H7 (cell line): ENCODE measurements at regions not wholly inside any gene's neighbourhood (a gene's known extent, or its start where the extent isn't known, plus 50 kb on each side); places are given as distances from the start of the nearest gene placed in this dataset.
"Not testable (repeated sequence)": the region's sequence is repeated elsewhere in the genome, so short reads cannot be mapped to it uniquely, and the experiment has no call there.

Source experiments
- DNase-seq: peaks from one replicate; pipeline ENCODE4 v3.0.0; 2012
- H3K27me3 ChIP-seq: 2 replicates; pipeline ENCODE4 v1.6.0; 2011; ENCODE audit warnings: mild to moderate bottlenecking, low read length; ENCODE audit not compliant: control insufficient read depth, insufficient read depth
- H3K36me3 ChIP-seq: replicated peaks from 2 replicates; pipeline ENCODE4 v1.5.1; 2011; ENCODE audit warnings: low read length; ENCODE audit not compliant: control insufficient read depth, insufficient read depth
- H3K4me3 ChIP-seq: 2 replicates; pipeline ENCODE4 v1.5.1; 2011; ENCODE audit warnings: low read depth, mild to moderate bottlenecking, control low read depth, low read length, moderate library complexity; ENCODE audit not compliant: insufficient read depth

- H3K36me3 ChIP-seq: no peaks in the 10 kb centered on the region
- H3K4me3 ChIP-seq: no peak overlapping the region
- no peaks in the 10 kb centered on the region for H3K27me3 ChIP-seq
- no peak for DNase-seq
These were observed 573.5 kb upstream of the CNTNAP5 start for GRCh38 chr2:123451542-123451941.

GRCh38 chr2:123453046-123453700, 571.9 kb upstream of the CNTNAP5 start:
- DNase-seq: no peak
- Histone ChIP-seq H3K36me3 (no peaks in the 10 kb centered on the region), H3K27me3 (no peaks in the 10 kb centered on the region), H3K4me3 (no peak overlapping the region)

- DNase-seq: no peak
- no peaks in the 10 kb centered on the region for H3K27me3 ChIP-seq
- no peaks in the 10 kb centered on the region for H3K36me3 ChIP-seq
- no peak overlapping the region for H3K4me3 ChIP-seq
These were observed 571.3 kb upstream of the CNTNAP5 start for GRCh38 chr2:123453772-123454171.

- DNase-seq, H3K36me3 ChIP-seq, H3K27me3 ChIP-seq, H3K4me3 ChIP-seq: not testable (repeated sequence)
These were observed 569.9 kb upstream of the CNTNAP5 start for GRCh38 chr2:123455234-123455633.

- Histone ChIP-seq H3K27me3 (no peaks in the 10 kb centered on the region), H3K36me3 (no peaks in the 10 kb centered on the region), H3K4me3 (no peak overlapping the region)
- DNase-seq: no peak
These were observed 568.7 kb upstream of the CNTNAP5 start for GRCh38 chr2:123456416-123456815.

GRCh38 chr2:123463886-123464285, 561.2 kb upstream of the CNTNAP5 start:
- DNase-seq: no peak
- no peak overlapping the region for H3K4me3 ChIP-seq
- H3K27me3 ChIP-seq: no peaks in the 10 kb centered on the region
- H3K36me3 ChIP-seq: no peaks in the 10 kb centered on the region

- Histone ChIP-seq H3K27me3 (no peaks in the 10 kb centered on the region), H3K4me3 (no peak overlapping the region), H3K36me3 (no peaks in the 10 kb centered on the region)
- DNase-seq: no peak
These were observed 557.0 kb upstream of the CNTNAP5 start for GRCh38 chr2:123468071-123468470.

GRCh38 chr2:123481406-123481805, 543.7 kb upstream of the CNTNAP5 start:
- no peak for DNase-seq
- H3K27me3 ChIP-seq: no peaks in the 10 kb centered on the region
- H3K36me3 ChIP-seq: no peaks in the 10 kb centered on the region
- H3K4me3 ChIP-seq: no peak overlapping the region

- no peak for DNase-seq
- H3K27me3 ChIP-seq: no peaks in the 10 kb centered on the region
- no peaks in the 10 kb centered on the region for H3K36me3 ChIP-seq
- no peak overlapping the region for H3K4me3 ChIP-seq
These were observed 540.0 kb upstream of the CNTNAP5 start for GRCh38 chr2:123485056-123485455.

GRCh38 chr2:123493687-123494086, 531.4 kb upstream of the CNTNAP5 start:
- no peak for DNase-seq
- Histone ChIP-seq H3K27me3 (no peaks in the 10 kb centered on the region), H3K36me3 (no peaks in the 10 kb centered on the region), H3K4me3 (no peak overlapping the region)

- H3K27me3 ChIP-seq: no peaks in the 10 kb centered on the region
- no peak overlapping the region for H3K4me3 ChIP-seq
- H3K36me3 ChIP-seq: no peaks in the 10 kb centered on the region
- no peak for DNase-seq
These were observed 529.8 kb upstream of the CNTNAP5 start for GRCh38 chr2:123495241-123495640.

- no peak for DNase-seq
- no peaks in the 10 kb centered on the region for H3K36me3 ChIP-seq
- H3K27me3 ChIP-seq: no peaks in the 10 kb centered on the region
- H3K4me3 ChIP-seq: no peak overlapping the region
These were observed 524.7 kb upstream of the CNTNAP5 start for GRCh38 chr2:123500346-123500745.

GRCh38 chr2:123500988-123501387, 524.1 kb upstream of the CNTNAP5 start:
- Histone ChIP-seq H3K36me3 (no peaks in the 10 kb centered on the region), H3K27me3 (no peaks in the 10 kb centered on the region), H3K4me3 (no peak overlapping the region)
- DNase-seq: no peak

- no peak for DNase-seq
- no peak overlapping the region for H3K4me3 ChIP-seq
- H3K27me3 ChIP-seq: no peaks in the 10 kb centered on the region
- no peaks in the 10 kb centered on the region for H3K36me3 ChIP-seq
These were observed 522.2 kb upstream of the CNTNAP5 start for GRCh38 chr2:123502931-123503330.

- H3K36me3 ChIP-seq: no peaks in the 10 kb centered on the region
- no peak for DNase-seq
- no peak overlapping the region for H3K4me3 ChIP-seq
- no peaks in the 10 kb centered on the region for H3K27me3 ChIP-seq
These were observed 512.5 kb upstream of the CNTNAP5 start for GRCh38 chr2:123512547-123512946.

GRCh38 chr2:123513351-123513750, 511.7 kb upstream of the CNTNAP5 start:
- Histone ChIP-seq H3K4me3 (no peak overlapping the region), H3K36me3 (no peaks in the 10 kb centered on the region)
- no peak for DNase-seq

More at GRCh38 chr2:123513351-123513750, 511.7 kb upstream of the CNTNAP5 start:
- H3K27me3 ChIP-seq: no peaks in the 10 kb centered on the region
